ENCODE measurements at regions not wholly inside any gene's neighbourhood (a gene's known extent, or its start where the extent isn't known, plus 50 kb on each side); places are given as distances from the start of the nearest gene placed in this dataset.
A peak's percentile ranks its signal among the peaks of the same experiment; 100 is the strongest.
"Not testable (repeated sequence)": the region's sequence is repeated elsewhere in the genome, so short reads cannot be mapped to it uniquely, and the experiment has no call there.

GRCh38 chr5:52024359-52024758 lies 641.1 kb downstream of the ISL1 start:
- no peak for DNase-seq

GRCh38 chr5:52029836-52030235 lies 646.6 kb downstream of the ISL1 start:
- not testable (repeated sequence) for DNase-seq

GRCh38 chr5:52041842-52042241 lies 658.6 kb downstream of the ISL1 start:
- DNase-seq, result no peak

- peak; percentile 64 for DNase-seq
Observed at GRCh38 chr5:52043137-52043536, 659.9 kb downstream of the ISL1 start.

DNA sequence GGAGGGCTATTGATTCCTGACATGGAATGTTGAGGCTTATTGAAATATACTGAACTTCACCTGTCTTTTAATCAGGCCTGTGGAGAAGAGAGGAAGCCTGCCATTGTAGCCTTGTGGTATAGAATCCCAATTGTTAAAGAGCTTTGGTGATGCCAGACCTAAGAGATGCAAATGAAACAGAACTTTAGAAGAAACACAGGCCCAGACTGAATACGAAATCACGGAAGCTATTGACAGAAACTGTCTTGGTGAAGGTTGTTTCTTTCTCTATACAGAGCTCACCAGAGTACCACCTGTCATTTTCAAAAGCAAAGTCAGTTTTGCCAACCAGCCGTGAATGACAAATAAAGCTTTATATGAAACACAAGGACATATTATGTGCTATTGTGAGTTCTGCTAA lies 660.3 kb downstream of the ISL1 start:
- peak; percentile 92 for DNase-seq

- DNase-seq, result no peak
Observed at GRCh38 chr5:52051759-52052158, 668.5 kb downstream of the ISL1 start.

DNA sequence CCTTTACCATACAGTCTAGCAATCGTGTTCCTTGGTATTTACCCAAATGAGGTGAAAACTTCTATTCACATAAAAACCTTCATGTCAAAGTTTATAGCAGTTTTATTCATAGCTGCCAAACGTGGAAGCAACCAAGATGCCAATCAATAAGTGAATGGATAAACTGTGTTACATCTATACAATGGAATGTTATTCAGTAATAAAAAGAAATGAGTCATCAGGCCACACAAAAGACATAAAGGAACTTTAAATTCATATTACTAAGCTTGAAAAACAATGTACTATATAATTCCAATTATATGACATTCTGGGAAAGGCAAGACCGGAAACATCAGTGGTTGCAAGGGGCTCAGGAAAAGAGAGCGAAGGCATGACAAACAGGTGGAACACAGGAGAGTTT lies 679.9 kb downstream of the ISL1 start:
- DNase-seq, result no peak

- no peak for DNase-seq
Observed at GRCh38 chr5:52065182-52065581, 681.9 kb downstream of the ISL1 start.

GRCh38 chr5:52069997-52070396 lies 686.7 kb downstream of the ISL1 start:
- DNase-seq, result no peak

DNA sequence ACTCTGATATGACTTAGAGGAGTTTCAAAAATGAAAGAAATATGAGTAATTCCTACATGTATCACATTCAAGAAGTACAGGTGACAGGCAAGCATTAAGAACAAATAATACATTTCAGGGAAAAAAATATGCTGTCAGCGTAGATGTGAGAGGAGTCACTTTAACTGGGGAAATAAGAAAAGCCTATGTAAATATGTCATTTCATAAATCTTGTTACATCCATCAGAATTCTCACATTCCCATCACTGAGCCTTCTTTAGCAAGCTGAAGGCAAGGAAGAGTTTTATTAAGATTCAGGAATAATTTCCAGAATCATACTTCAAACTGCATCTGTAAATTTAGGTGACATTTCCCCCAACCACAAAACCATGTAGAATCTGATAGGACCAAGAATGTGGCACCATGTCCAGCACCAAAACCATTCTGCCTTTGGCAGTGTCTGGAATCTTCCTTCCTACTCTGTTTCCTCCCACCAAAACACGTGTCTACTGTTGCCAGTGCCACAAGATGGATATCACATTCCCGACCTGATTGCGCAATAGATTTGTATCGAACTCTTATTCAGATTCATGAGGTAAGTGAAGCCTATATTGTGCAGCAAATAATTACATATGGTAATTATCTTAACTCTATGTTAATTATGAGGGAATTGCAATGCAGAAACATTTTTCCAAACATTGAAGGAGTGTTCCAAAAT lies 690.9 kb downstream of the ISL1 start:
- DNase-seq, result no peak

GRCh38 chr5:52077941-52078815 lies 694.9 kb downstream of the ISL1 start:
- peak; percentile 12 for DNase-seq

DNA sequence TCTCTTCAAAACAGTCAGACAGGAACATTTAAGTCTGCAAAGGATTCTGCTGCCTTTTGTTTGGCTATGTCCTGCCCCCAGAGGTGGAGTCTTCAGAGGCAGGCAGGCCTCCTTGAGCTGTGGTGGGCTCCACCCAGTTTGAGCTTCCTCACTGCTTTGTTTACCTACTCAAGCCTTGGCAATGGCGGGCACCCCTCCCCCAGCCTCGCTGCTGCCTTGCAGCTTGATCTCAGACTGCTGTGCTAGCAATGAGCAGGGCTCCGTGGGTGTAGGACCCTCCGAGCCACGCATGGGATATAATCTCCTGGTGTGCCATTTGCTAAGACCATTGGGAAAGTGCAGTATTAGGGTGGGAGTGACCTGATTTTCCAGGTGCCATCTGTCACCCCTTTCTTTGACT lies 685.4 kb upstream of the ITGA1 start:
- not testable (repeated sequence) for DNase-seq

DNA sequence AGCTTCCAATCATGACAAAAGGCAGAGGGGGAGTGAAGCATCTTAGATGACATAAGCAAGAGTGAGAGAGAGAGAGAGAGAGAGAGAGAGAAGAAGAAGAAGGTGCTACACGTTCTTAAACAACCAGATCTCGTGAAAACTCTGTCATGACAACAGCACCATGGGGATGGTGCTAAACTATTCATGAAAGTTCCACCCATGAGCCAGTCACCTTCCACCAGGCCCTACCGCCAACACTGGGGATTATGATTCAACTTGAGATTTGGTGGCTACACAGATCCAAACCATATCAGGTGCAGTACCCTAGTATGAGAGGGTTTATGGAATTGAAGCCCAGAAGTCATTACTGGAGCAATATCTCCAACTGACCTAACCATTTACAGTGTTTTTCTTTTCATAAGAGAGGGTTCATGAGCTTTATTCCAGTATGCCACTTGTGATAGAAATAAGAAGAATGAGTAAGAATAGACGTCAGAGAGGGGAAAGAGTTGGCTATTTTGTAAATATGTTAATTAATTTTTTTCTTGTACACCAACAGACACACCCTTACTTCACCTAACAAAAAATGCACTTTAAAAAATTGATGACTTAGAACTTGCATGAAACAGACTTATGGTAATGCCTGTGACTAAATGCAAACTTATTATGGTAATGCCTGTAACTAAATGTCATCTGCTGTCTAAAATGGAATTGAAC lies 680.4 kb upstream of the ITGA1 start:
- DNase-seq, result no peak

GRCh38 chr5:52119768-52120167 lies 667.9 kb upstream of the ITGA1 start:
- no peak for DNase-seq

DNA sequence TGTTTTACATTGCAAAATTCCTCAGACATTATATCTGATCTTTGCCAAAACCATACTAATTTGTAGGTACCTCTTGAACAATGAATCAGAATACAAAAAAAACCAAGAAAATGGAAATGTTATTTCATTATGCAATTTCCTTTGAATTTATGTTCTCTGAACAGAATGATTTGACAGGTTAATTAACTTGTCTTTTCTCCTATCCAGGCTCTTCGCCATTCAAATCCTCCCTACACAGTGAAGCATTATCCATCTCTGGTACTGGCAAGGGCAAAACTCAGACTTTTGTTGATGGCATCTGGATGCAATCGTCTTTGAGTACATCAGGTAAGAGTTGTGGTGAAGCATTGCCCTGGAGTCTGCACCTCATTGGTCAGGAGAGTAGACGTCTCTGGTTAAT lies 655.7 kb upstream of the ITGA1 start:
- no peak for DNase-seq

DNA sequence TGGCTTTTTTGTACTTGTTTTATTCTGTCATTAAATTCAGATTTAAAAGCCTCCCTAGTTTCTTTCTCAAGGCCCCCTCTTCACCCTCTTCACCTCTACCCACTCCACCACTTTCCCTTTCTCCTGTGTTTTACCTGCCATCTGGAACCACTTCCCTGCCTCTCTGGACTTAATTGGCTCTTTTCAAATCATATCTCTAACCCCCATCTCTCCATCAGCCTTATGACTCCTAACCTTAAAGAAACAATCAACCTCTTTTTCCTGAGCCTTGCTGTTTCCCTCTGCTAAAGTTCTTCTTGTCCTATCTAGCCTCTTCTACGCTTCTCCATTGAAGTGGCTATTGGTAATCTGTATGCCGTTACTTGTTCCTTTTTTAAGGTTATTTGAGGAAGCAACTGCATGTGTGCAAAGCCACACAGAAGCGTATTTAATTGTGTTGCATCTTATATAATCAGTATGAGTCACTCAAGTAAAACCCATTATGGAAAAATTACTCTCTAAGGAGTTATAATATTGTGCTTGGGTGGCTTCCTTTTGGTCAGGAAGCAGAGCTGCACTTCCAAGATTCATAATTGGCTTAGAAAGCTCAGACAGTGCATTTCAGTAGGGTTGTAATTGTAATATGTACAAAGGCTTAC lies 653.6 kb upstream of the ITGA1 start:
- no peak for DNase-seq

DNA sequence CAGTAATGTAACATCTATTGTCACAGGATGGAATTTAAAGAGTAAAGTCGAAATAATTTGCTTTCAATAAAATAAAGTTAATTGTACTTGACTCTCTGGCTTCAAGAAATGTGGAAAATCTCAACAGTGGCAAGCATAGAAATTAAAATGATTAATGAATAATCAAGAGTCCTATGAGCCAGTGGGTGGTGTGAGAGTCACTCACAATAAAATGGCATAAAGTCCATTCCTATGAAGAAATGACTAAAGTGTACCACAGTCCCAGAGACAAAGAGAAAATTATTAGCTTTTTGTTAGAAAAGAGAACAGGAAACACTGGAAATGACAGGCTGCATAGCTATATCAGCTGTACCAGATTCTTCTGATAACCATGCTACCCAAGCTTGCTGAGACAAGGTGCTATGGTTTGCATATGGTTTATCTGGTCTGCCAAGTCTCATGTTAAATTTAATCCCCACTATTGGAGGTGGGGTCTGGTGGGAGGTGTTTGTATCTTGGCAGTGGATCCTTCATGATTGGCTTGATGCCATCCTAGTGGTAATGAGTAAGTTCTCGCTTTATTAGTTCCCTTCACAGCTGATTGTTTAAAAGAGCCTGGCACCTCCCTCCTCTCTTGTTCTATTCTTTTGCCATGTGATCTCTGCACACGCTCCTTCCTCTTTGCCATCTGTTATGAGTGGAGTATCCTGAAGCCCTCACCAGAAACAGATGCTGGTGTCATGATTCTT lies 647.7 kb upstream of the ITGA1 start:
- DNase-seq, result peak; percentile 5

GRCh38 chr5:52148679-52149078 lies 639.0 kb upstream of the ITGA1 start:
- DNase-seq, result no peak

GRCh38 chr5:52150501-52150900 lies 637.2 kb upstream of the ITGA1 start:
- DNase-seq, result peak; percentile 29

DNA sequence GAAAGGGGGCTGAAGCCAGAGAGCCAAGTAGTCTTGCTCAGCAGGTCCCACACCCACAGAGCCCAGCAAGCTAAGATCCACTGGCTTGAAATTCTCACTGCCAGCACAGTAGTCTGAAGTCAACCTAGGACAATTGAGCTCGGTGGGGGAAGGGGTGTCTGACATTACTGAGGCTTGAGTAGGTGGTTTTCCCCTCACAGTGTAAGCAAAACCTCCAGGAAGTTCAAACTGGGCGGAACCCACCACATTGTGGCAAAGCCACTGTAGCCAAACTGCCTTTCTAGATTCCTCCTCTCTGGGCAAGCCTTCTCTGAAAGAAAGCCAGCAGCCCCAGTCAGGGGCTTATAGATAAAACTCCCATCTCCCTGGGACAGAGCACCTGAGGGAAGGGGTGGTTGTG lies 630.9 kb upstream of the ITGA1 start:
- not testable (repeated sequence) for DNase-seq

- DNase-seq, result not testable (repeated sequence)
Observed at GRCh38 chr5:52165806-52166205, 621.9 kb upstream of the ITGA1 start.

DNA sequence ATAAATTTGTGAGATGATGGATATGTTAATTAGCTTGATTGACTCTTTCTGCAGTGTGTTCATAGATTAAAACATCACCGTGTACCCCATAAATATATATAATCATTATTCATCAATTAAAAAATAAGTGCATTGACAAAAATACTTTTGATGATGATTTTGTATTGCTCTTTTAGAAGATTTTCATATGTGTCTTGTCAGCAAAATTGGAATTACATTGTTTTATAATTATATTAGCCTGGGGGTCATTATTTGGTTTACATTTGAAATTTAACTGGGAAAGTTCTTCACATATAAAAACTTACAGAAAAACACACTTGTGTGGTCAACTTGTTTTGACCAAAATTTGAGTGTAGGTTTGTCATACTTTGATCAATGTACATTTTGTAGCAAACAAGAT lies 614.6 kb upstream of the ITGA1 start:
- no peak for DNase-seq

DNA sequence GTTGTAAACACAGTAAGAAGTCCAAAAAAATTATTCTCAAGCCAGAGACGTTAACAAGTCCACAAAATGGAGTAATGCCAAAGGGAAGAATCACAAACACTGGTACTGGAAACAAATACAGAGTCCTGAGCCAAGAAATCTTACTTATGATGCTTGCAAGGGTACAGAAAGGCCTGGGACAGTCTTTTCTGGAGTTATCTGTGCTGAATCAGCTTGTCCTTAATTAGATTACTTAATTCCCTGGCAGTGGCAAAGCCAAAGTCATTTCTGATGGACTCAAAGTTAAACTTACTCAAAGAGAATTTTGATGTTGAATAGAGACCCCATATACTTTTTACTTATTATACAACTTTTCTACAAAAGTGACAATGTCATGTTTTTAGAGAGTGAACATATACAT lies 610.5 kb upstream of the ITGA1 start:
- DNase-seq, result peak; percentile 12
